BJ (cell line): ENCODE measurements at regions not wholly inside any gene's neighbourhood (a gene's known extent, or its start where the extent isn't known, plus 50 kb on each side); places are given as distances from the start of the nearest gene placed in this dataset.

ENCODE experiments used
- CTCF ChIA-PET: fragments of 350-600 bp; formaldehyde crosslinking; extraction: SDS; loops from one replicate; lab custom pipeline; 2021; ENCODE audit warnings: antibody characterized with exemption, inconsistent platforms; lab: Yijun Ruan, JAX
- POLR2A ChIA-PET: fragments of 300-600 bp; sonication (Branson Sonifier 250); formaldehyde crosslinking; extraction: SDS; loops from one replicate; lab custom pipeline; 2021; ENCODE audit warnings: antibody characterized with exemption; lab: Charles Lee
- DNase-seq: peaks from one replicate; pipeline ENCODE4 v3.0.0-alpha.2; 2011; ENCODE audit warnings: low read depth
- H3K27me3 ChIP-seq: 2 replicates; pipeline ENCODE4 v1.6.0; 2011; ENCODE audit warnings: low read length; ENCODE audit not compliant: control insufficient read depth, insufficient read depth
- H3K36me3 ChIP-seq: 2 replicates; pipeline ENCODE4 v1.5.1; 2011; ENCODE audit warnings: low read length; ENCODE audit not compliant: control insufficient read depth, insufficient read depth
- H3K4me3 ChIP-seq: 2 replicates; pipeline ENCODE4 v1.5.1; 2011; ENCODE audit warnings: low read depth, mild to moderate bottlenecking, control low read depth, low read length
- TF ChIP-seq, protein P1 (sequence below): IDR thresholded peaks from 2 replicates; pipeline ENCODE4 v1.5.1; 2011; ENCODE audit warnings: low read depth, mild to moderate bottlenecking, control low read depth, inconsistent platforms, low read length, moderate library complexity; ENCODE audit not compliant: insufficient read depth

GRCh38 chr12:91572869-91573268, 390.3 kb upstream of the DCN start:
- ChIA-PET CTCF (no interaction called here), POLR2A (no interaction called here)
- Histone ChIP-seq H3K36me3 (no peaks in the 10 kb centered on the region), H3K27me3 (no peaks in the 10 kb centered on the region), H3K4me3 (no peak overlapping the region)
- TF ChIP-seq, protein P1, sequence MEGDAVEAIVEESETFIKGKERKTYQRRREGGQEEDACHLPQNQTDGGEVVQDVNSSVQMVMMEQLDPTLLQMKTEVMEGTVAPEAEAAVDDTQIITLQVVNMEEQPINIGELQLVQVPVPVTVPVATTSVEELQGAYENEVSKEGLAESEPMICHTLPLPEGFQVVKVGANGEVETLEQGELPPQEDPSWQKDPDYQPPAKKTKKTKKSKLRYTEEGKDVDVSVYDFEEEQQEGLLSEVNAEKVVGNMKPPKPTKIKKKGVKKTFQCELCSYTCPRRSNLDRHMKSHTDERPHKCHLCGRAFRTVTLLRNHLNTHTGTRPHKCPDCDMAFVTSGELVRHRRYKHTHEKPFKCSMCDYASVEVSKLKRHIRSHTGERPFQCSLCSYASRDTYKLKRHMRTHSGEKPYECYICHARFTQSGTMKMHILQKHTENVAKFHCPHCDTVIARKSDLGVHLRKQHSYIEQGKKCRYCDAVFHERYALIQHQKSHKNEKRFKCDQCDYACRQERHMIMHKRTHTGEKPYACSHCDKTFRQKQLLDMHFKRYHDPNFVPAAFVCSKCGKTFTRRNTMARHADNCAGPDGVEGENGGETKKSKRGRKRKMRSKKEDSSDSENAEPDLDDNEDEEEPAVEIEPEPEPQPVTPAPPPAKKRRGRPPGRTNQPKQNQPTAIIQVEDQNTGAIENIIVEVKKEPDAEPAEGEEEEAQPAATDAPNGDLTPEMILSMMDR, result no peak
- DNase-seq, result no peak

GRCh38 chr12:91567100-91567485, 384.5 kb upstream of the DCN start:
- TF ChIP-seq, protein P1, result no peak
- ChIA-PET POLR2A (no interaction called here), CTCF (interaction anchor here (1.1 kb wide), 1 partner anchor 944 kb away, joined by 3 read pairs; no protein-coding TSS in a partner anchor)
- DNase-seq, result no peak
- H3K4me3 ChIP-seq, result no peak overlapping the region
- no peaks in the 10 kb centered on the region for H3K36me3 ChIP-seq
- no peaks in the 10 kb centered on the region for H3K27me3 ChIP-seq

GRCh38 chr12:91566328-91567099, 383.9 kb upstream of the DCN start:
- POLR2A ChIA-PET, result no interaction called here
- Histone ChIP-seq H3K36me3 (no peaks in the 10 kb centered on the region), H3K27me3 (no peaks in the 10 kb centered on the region), H3K4me3 (no peak overlapping the region)
- DNase-seq, result no peak
- CTCF ChIA-PET, result interaction anchor here (1.1 kb wide), 1 partner anchor 945 kb away, joined by 3 read pairs; no protein-coding TSS in a partner anchor
- TF ChIP-seq, protein P1, result no peak

DNA sequence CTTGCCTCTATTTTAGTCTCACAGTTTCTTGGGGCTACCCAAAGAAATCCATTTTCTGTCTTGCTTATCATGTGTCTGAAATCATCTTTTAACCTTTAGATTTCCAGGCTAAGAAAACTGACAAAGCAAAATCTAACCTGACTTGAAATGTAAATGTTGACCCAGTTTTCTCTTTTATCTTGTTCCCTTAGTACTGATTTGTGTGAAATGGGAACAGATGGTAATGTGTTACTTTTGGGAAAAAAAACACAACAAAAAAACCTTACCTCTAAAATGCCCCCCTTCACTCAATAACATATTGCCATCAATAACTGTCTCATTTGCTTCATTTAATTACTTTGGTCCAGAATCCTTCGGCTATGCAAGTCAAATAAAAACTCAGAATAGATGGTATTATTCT, 383.2 kb upstream of the DCN start:
- H3K27me3 ChIP-seq, result no peaks in the 10 kb centered on the region
- ChIA-PET POLR2A (no interaction called here), CTCF (no interaction called here)
- H3K36me3 ChIP-seq, result no peaks in the 10 kb centered on the region
- TF ChIP-seq, protein P1, result no peak
- no peak for DNase-seq
- H3K4me3 ChIP-seq, result no peak overlapping the region

DNA sequence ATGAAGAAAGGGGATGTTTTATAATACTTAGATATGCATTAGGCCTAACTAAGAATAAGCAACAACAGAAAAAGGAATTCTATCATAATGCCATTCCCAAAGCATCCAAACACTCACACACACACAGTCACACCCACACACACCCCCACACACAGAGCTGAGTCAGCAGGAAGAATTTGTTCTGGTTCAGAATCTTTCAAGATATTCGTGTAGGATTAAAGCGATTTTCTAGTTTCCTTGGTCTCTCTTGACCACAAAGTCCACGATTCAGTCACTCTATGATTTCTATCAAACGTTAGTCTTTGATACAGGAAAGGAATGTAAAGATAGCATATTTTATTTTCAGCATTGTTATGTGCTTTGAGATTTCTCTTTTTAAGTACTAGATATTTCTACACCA, 382.6 kb upstream of the DCN start:
- Histone ChIP-seq H3K36me3 (no peaks in the 10 kb centered on the region), H3K4me3 (no peak overlapping the region), H3K27me3 (no peaks in the 10 kb centered on the region)
- ChIA-PET CTCF (no interaction called here), POLR2A (no interaction called here)
- DNase-seq, result no peak
- TF ChIP-seq, protein P1, result no peak
